ENCODE measurements at regions not wholly inside any gene's neighbourhood (a gene's known extent, or its start where the extent isn't known, plus 50 kb on each side); places are given as distances from the start of the nearest gene placed in this dataset.
A peak's percentile ranks its signal among the peaks of the same experiment; 100 is the strongest.

GRCh38 chr10:78448470-78448869 is 414.8 kb downstream of the RPS24 start:
- no peaks in the 10 kb centered on the region for H3K36me3 ChIP-seq
- H3K4me3 ChIP-seq = no peak overlapping the region
- WGBS, 3 donors = 81 to 93% (median 90%) methylated on average over 4 of the region's 4 CpGs
- H3K27me3 ChIP-seq = no peaks in the 10 kb centered on the region
- H3K9me3 ChIP-seq = no peaks in the 10 kb centered on the region
- DNase-seq = peak in 1 of 5 donors; percentile 3
- no peak overlapping the region for H3K27ac ChIP-seq
- peaks cover 6% of the 10 kb centered on the region for H3K4me1 ChIP-seq (ENCODE audit: insufficient read depth)
- intact Hi-C loops (cut with DNase I) = no loop called here
- TF ChIP-seq EP300 (IDR thresholded peaks at IDR 0.05) (no peak), POLR2A (IDR thresholded peaks at IDR 0.05) (no peak), CTCF (IDR thresholded peaks at IDR 0.05) (no peak)

- no peaks in the 10 kb centered on the region for H3K36me3 ChIP-seq
- 90 to 98% (median 91%) methylated on average over 2 of the region's 2 CpGs for WGBS, 3 donors
- H3K4me3 ChIP-seq = no peak overlapping the region
- no peaks in the 10 kb centered on the region for H3K9me3 ChIP-seq
- no peak for DNase-seq
- no peaks in the 10 kb centered on the region for H3K27me3 ChIP-seq
- intact Hi-C loops (cut with DNase I) = no loop called here
- TF ChIP-seq CTCF (IDR thresholded peaks at IDR 0.05) = no peak
- TF ChIP-seq POLR2A (IDR thresholded peaks at IDR 0.05) = no peak
- TF ChIP-seq EP300 (IDR thresholded peaks at IDR 0.05) = no peak
- H3K27ac ChIP-seq = no peak overlapping the region
- H3K4me1 ChIP-seq (ENCODE audit: insufficient read depth) = peaks cover 6% of the 10 kb centered on the region
Measured at GRCh38 chr10:78448994-78449418, 415.3 kb downstream of the RPS24 start.

- 91 to 93% (median 91%) methylated on average over 4 of the region's 4 CpGs for WGBS, 3 donors
- Histone ChIP-seq H3K4me3 (no peak overlapping the region), H3K9me3 (no peaks in the 10 kb centered on the region), H3K27ac (no peak overlapping the region), H3K4me1 (ENCODE audit: insufficient read depth) (peaks cover 6% of the 10 kb centered on the region), H3K36me3 (no peaks in the 10 kb centered on the region), H3K27me3 (no peaks in the 10 kb centered on the region)
- intact Hi-C loops (cut with DNase I) = no loop called here
- TF ChIP-seq POLR2A (IDR thresholded peaks at IDR 0.05) (no peak), EP300 (IDR thresholded peaks at IDR 0.05) (no peak), CTCF (IDR thresholded peaks at IDR 0.05) (no peak)
- DNase-seq = peak in 1 of 5 donors; percentile 1
Measured at GRCh38 chr10:78449554-78449953, 415.9 kb downstream of the RPS24 start.

- DNase-seq = peak in 1 of 5 donors; percentile 8
- TF ChIP-seq EP300 (IDR thresholded peaks at IDR 0.05) (no peak), CTCF (IDR thresholded peaks at IDR 0.05) (no peak), POLR2A (IDR thresholded peaks at IDR 0.05) (no peak)
- Histone ChIP-seq H3K4me1 (ENCODE audit: insufficient read depth) (peaks cover 6% of the 10 kb centered on the region), H3K4me3 (no peak overlapping the region), H3K36me3 (no peaks in the 10 kb centered on the region), H3K27me3 (no peaks in the 10 kb centered on the region), H3K27ac (no peak overlapping the region), H3K9me3 (no peaks in the 10 kb centered on the region)
- WGBS, 3 donors = 82 to 86% (median 86%) methylated on average over 3 of the region's 3 CpGs
- intact Hi-C loops (cut with DNase I) = no loop called here
Measured at GRCh38 chr10:78450239-78450638, 416.6 kb downstream of the RPS24 start.
